ENCODE measurements at regions not wholly inside any gene's neighbourhood (a gene's known extent, or its start where the extent isn't known, plus 50 kb on each side); places are given as distances from the start of the nearest gene placed in this dataset.

DNA sequence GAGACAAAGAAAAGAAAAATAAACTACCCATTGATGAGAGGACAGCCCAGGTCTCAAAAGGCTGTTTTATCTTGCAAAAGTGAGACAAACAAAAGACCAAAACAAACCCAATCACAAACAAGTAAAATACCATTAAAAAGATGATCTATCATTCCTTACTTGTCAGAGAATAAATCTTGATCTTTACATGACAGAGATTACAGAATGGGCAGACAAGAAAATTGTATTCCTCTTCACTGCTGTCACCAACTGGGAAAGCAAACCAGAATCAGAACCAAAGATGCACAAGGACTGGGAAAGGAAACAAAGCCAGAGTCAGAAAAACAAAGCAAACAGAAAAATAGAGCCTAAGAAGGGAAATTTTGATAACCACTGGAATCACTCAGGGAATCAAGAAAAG is 444.0 kb upstream of the PDE3A start:
- TF ChIP-seq, protein P1, sequence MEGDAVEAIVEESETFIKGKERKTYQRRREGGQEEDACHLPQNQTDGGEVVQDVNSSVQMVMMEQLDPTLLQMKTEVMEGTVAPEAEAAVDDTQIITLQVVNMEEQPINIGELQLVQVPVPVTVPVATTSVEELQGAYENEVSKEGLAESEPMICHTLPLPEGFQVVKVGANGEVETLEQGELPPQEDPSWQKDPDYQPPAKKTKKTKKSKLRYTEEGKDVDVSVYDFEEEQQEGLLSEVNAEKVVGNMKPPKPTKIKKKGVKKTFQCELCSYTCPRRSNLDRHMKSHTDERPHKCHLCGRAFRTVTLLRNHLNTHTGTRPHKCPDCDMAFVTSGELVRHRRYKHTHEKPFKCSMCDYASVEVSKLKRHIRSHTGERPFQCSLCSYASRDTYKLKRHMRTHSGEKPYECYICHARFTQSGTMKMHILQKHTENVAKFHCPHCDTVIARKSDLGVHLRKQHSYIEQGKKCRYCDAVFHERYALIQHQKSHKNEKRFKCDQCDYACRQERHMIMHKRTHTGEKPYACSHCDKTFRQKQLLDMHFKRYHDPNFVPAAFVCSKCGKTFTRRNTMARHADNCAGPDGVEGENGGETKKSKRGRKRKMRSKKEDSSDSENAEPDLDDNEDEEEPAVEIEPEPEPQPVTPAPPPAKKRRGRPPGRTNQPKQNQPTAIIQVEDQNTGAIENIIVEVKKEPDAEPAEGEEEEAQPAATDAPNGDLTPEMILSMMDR (IDR thresholded peaks at IDR 0.05), result no peak
- no peaks in the 10 kb centered on the region for H3K36me3 ChIP-seq (ENCODE audit: insufficient read depth, low read length)
- H3K4me1 ChIP-seq (ENCODE audit: insufficient read depth, low read length), result no peaks in the 10 kb centered on the region
- Mint-ChIP-seq H3K9me3 (no peaks in the 10 kb centered on the region), H3K4me3 (no peak overlapping the region), H3K36me3 (ENCODE audit: low read depth) (no peaks in the 10 kb centered on the region), H3K27ac (no peak overlapping the region), H3K27me3 (no peaks in the 10 kb centered on the region), H3K4me1 (ENCODE audit: low read depth) (no peaks in the 10 kb centered on the region)
- H3K27me3 ChIP-seq (ENCODE audit: control insufficient read depth in 1 of 2, insufficient read depth in 2 of 2, low read length in 2 of 2), result no peaks in the 10 kb centered on the region
- ATAC-seq (ENCODE audit: poor library complexity), result no peak
- no peak for DNase-seq
- H3K9me3 ChIP-seq (ENCODE audit: control insufficient read depth in 1 of 2, insufficient read depth in 1 of 2, low read length in 2 of 2), result no peaks in the 10 kb centered on the region
- H3K27ac ChIP-seq (ENCODE audit: low read depth in 1 of 2, low read length in 2 of 2), result no peak overlapping the region
- intact Hi-C loops (cut with DNase I, micrococcal nuclease), result no loop called here
- no peak overlapping the region for H3K4me3 ChIP-seq (ENCODE audit: low read length)
- ChIA-PET POLR2A (no interaction called here), CTCF (no interaction called here)

DNA sequence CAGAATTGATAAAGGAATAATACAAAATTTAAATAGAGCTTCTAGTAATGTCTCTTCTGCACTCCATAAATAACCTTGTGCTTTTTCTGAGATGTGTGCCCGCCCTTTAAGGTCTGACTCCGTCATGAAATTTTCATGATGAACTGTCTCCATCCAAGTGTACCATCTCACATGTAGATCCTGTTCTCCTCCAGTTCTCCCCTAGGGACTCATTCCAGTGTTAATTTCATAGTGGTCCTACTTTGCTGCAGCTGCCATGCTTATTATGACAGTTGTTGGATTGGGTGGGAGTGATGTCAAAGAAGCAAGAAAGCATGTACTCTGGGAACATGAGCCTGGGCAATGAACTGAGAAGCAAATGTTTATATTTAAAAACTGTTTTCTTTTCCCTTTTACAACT is 442.5 kb upstream of the PDE3A start:
- no peak for DNase-seq
- Mint-ChIP-seq H3K9me3 (peaks cover 3% of the 10 kb centered on the region), H3K4me3 (no peak overlapping the region), H3K27me3 (peaks cover 4% of the 10 kb centered on the region), H3K4me1 (ENCODE audit: low read depth) (no peaks in the 10 kb centered on the region), H3K36me3 (ENCODE audit: low read depth) (no peaks in the 10 kb centered on the region), H3K27ac (no peak overlapping the region)
- ATAC-seq (ENCODE audit: poor library complexity), result no peak
- ChIA-PET CTCF (no interaction called here), POLR2A (no interaction called here)
- TF ChIP-seq, protein P1 (IDR thresholded peaks at IDR 0.05), result no peak
- Histone ChIP-seq H3K9me3 (ENCODE audit: control insufficient read depth in 1 of 2, insufficient read depth in 1 of 2, low read length in 2 of 2) (no peaks in the 10 kb centered on the region), H3K27ac (ENCODE audit: low read depth in 1 of 2, low read length in 2 of 2) (no peak overlapping the region), H3K27me3 (ENCODE audit: control insufficient read depth in 1 of 2, insufficient read depth in 2 of 2, low read length in 2 of 2) (no peaks in the 10 kb centered on the region), H3K4me1 (ENCODE audit: insufficient read depth, low read length) (no peaks in the 10 kb centered on the region), H3K36me3 (ENCODE audit: insufficient read depth, low read length) (no peaks in the 10 kb centered on the region), H3K4me3 (ENCODE audit: low read length) (no peak overlapping the region)
- intact Hi-C loops (cut with DNase I, micrococcal nuclease), result no loop called here

DNA sequence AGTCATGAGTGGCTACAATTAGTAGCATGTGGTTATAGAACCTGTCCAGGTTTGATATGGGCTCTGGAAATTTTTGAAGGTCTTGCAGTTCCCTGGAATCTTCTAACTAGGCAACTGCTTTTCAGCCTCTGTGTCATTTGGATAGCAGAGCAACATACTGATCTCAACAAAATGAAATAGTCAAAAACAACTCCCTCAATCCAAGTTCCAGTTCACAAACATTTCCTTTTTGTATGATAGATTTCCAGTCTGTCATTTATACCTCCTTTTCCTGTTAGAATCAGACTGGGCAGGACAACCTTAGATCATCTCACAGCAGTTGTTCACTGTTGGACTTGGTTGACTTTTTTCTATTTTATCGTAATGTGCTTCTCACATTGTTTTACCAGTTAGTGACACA is 442.1 kb upstream of the PDE3A start:
- intact Hi-C loops (cut with DNase I, micrococcal nuclease), result no loop called here
- Histone ChIP-seq H3K36me3 (ENCODE audit: insufficient read depth, low read length) (no peaks in the 10 kb centered on the region), H3K27me3 (ENCODE audit: control insufficient read depth in 1 of 2, insufficient read depth in 2 of 2, low read length in 2 of 2) (no peaks in the 10 kb centered on the region), H3K4me3 (ENCODE audit: low read length) (no peak overlapping the region), H3K4me1 (ENCODE audit: insufficient read depth, low read length) (no peaks in the 10 kb centered on the region), H3K9me3 (ENCODE audit: control insufficient read depth in 1 of 2, insufficient read depth in 1 of 2, low read length in 2 of 2) (no peaks in the 10 kb centered on the region), H3K27ac (ENCODE audit: low read depth in 1 of 2, low read length in 2 of 2) (no peak overlapping the region)
- Mint-ChIP-seq H3K4me3 (no peak overlapping the region), H3K27me3 (peaks cover 4% of the 10 kb centered on the region), H3K9me3 (peaks cover 3% of the 10 kb centered on the region), H3K4me1 (ENCODE audit: low read depth) (no peaks in the 10 kb centered on the region), H3K36me3 (ENCODE audit: low read depth) (no peaks in the 10 kb centered on the region), H3K27ac (no peak overlapping the region)
- CTCF ChIA-PET, result no interaction called here
- DNase-seq (no peak), ATAC-seq (ENCODE audit: poor library complexity) (no peak)
- TF ChIP-seq, protein P1 (IDR thresholded peaks at IDR 0.05), result no peak
- POLR2A ChIA-PET, result no interaction called here

Data from CD4-positive, alpha-beta T cell (primary cell).